Psoas muscle (tissue), 7 donors: ENCODE measurements at regions not wholly inside any gene's neighbourhood (a gene's known extent, or its start where the extent isn't known, plus 50 kb on each side); places are given as distances from the start of the nearest gene placed in this dataset.

ENCODE experiments used
- ATAC-seq, 4 donors: fragments of 200-7000 bp; cut with Tn5 transposase; one replicate each; pipeline ENCODE4 v1.9.1; 2020; ENCODE audit warnings: moderate library complexity in 3 of 4, mild to moderate bottlenecking in 2 of 4
- DNase-seq, 2 donors: peaks; one replicate each; pipeline ENCODE4 v3.0.0-alpha.2; 2020
- H3K27ac ChIP-seq: fragments of 200-600 bp; one replicate; pipeline ENCODE4 v1.8.0; 2022
- H3K27me3 ChIP-seq, 3 donors: fragments of 200-600 bp in 1 of 3; one replicate each; pipeline versions ENCODE4 v1.6.1 to v1.8.0; 2013 to 2022; ENCODE audit warnings: low read length in 2 of 3, mild to moderate bottlenecking in 2 of 3, moderate library complexity in 1 of 3; ENCODE audit not compliant: insufficient read depth in 3 of 3
- H3K36me3 ChIP-seq, 2 donors: fragments of 200-600 bp in 1 of 2; one replicate each; pipeline versions ENCODE4 v1.6.1 to v1.8.0; 2013 to 2022; ENCODE audit warnings: low read depth in 1 of 2, mild to moderate bottlenecking in 1 of 2, moderate library complexity in 1 of 2; ENCODE audit not compliant: insufficient read depth in 1 of 2
- H3K4me1 ChIP-seq: fragments of 200-600 bp; one replicate; pipeline ENCODE4 v1.8.0; 2022
- H3K4me3 ChIP-seq: fragments of 200-600 bp; one replicate; pipeline ENCODE4 v1.8.0; 2022; ENCODE audit warnings: mild to moderate bottlenecking
- H3K9me3 ChIP-seq: fragments of 200-600 bp; one replicate; pipeline ENCODE4 v1.8.0; 2022
- CTCF ChIP-seq: fragments of 200-600 bp; IDR thresholded peaks from one replicate; pipeline ENCODE4 v1.8.0; 2022; ENCODE audit warnings: antibody characterized with exemption
- WGBS, 3 donors: extraction: QIAGEN DNeasy Blood & Tissue Kit; methylation state at CpG; one replicate each; pipeline versions ENCODE4 v1.1.6 to v1.1.7; 2013; 5-methylcytosine and 5-hydroxymethylcytosine counted together
- intact Hi-C, 2 donors: fragments of 100-400 bp; cut with DNase I; formaldehyde crosslinking; loops; one replicate each; pipeline versions ENCODE4 v1.11.0 to v1.14.2; 2022
- donor health status: healthy with polysubstance abuse.
- donor health status: DM: no; HTN: no; CAD: no; lungs with moderate emphysema.
- donor health status: Bipolar disorder and iron deficiency.
- donor health status: healthy.
- donor health status: DM: yes; HTN: yes; CAD: no.
- donor health status: DM: no; HTN: no; CAD: no.
- donor health status: DM: yes; HTN: yes; CAD: no.

- intact Hi-C loops, result no loop called here
Observed at GRCh38 chr16:81164958-81165357, 68.8 kb upstream of the GCSH start.

DNA sequence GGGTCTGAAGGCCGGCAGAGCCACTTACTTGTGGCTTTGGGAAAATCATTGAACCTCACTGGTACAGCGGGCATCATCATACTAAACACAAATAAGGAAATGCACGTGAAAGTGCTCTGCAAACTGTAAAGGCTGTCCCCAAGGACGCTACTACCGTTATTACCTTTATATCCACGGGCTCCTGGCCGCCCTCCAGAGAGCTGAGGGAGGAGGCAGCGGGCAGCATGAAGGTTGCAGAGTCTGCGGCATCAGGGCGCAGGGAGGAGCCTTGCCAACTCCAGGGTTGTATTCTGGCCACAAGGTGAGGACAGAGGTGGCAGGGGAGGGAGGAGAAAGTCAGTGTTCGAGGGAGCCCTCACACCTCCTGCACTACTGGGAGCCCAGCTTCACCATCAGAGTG is 68.3 kb upstream of the GCSH start:
- WGBS, 3 donors, result 75 to 78% (median 75%) methylated on average over 11 of the region's 11 CpGs
- DNase-seq, result no peak

More at GRCh38 chr16:81164958-81165357, 68.8 kb upstream of the GCSH start:
- no peak for ATAC-seq
- WGBS, 3 donors, result 85 to 95% (median 87%) methylated on average over 5 of the region's 5 CpGs
- no peak for TF ChIP-seq CTCF
- Histone ChIP-seq H3K9me3 (no peaks in the 10 kb centered on the region), H3K27ac (no peak overlapping the region), H3K36me3 (no peaks in the 10 kb centered on the region), H3K4me1 (no peaks in the 10 kb centered on the region), H3K27me3 (no peaks in the 10 kb centered on the region), H3K4me3 (no peak overlapping the region)
- DNase-seq, result no peak

GRCh38 chr16:81163671-81164070 is 67.5 kb upstream of the GCSH start:
- Histone ChIP-seq H3K36me3 (no peaks in the 10 kb centered on the region), H3K4me1 (no peaks in the 10 kb centered on the region), H3K9me3 (no peaks in the 10 kb centered on the region), H3K4me3 (no peak overlapping the region), H3K27me3 (no peaks in the 10 kb centered on the region), H3K27ac (no peak overlapping the region)
- no peak for TF ChIP-seq CTCF
- intact Hi-C loops, result no loop called here
- DNase-seq (no peak), ATAC-seq (no peak)
- 79 to 81% (median 79%) methylated on average over 8 to 9 of the region's 9 CpGs for WGBS, 3 donors

More for the DNA sequence above, 68.3 kb upstream of the GCSH start:
- Histone ChIP-seq H3K27me3 (no peaks in the 10 kb centered on the region), H3K9me3 (no peaks in the 10 kb centered on the region), H3K4me3 (no peak overlapping the region), H3K36me3 (no peaks in the 10 kb centered on the region), H3K27ac (no peak overlapping the region), H3K4me1 (no peaks in the 10 kb centered on the region)
- ATAC-seq, result no peak
- intact Hi-C loops, result no loop called here
- no peak for TF ChIP-seq CTCF

DNA sequence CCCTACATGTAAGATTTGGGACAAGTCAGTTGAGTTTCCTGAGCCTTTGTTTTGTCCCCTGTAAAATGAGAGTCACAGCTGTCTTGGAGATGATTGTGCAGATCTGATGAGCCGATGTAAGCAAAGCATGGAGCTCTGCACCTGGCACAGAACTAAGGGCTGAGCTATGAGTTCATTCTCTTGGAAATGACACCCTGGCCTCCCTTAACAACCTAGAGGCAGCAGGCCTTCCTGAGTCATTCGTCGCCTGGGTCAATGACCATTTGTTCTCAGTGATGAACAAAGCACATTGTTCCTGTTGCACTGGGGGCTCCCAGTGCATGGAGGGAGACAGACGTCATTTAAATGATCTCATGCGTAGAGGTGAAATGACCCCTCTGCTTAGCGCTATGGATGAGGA is 62.8 kb upstream of the GCSH start:
- Histone ChIP-seq H3K36me3 (no peaks in the 10 kb centered on the region), H3K27me3 (no peaks in the 10 kb centered on the region), H3K4me3 (no peak overlapping the region), H3K9me3 (no peaks in the 10 kb centered on the region), H3K4me1 (no peaks in the 10 kb centered on the region), H3K27ac (no peak overlapping the region)
- 45 to 65% (median 53%) methylated on average over 6 of the region's 6 CpGs for WGBS, 3 donors
- ATAC-seq (no peak), DNase-seq (no peak)
- intact Hi-C loops, result no loop called here
- no peak for TF ChIP-seq CTCF

- intact Hi-C loops, result no loop called here
- Histone ChIP-seq H3K27ac (no peak overlapping the region), H3K36me3 (no peaks in the 10 kb centered on the region), H3K4me1 (no peaks in the 10 kb centered on the region), H3K4me3 (no peak overlapping the region), H3K27me3 (peaks cover 0 to 1% (median 0%) of the 10 kb centered on the region in 3 donors), H3K9me3 (no peaks in the 10 kb centered on the region)
- WGBS, 3 donors, result 71 to 81% (median 78%) methylated on average over 10 of the region's 10 CpGs
- TF ChIP-seq CTCF, result no peak
- DNase-seq, result no peak
- no peak for ATAC-seq
Observed at GRCh38 chr16:81155769-81156168, 59.6 kb upstream of the GCSH start.
